AG04449 (cell line): ENCODE measurements at regions not wholly inside any gene's neighbourhood (a gene's known extent, or its start where the extent isn't known, plus 50 kb on each side); places are given as distances from the start of the nearest gene placed in this dataset.

Experiments
- CTCF ChIA-PET: fragments of 350-600 bp; formaldehyde crosslinking; extraction: SDS; loops from one replicate; lab custom pipeline; 2021; ENCODE audit warnings: antibody characterized with exemption; lab: Yijun Ruan, JAX
- POLR2A ChIA-PET: fragments of 400-600, 350-600 bp; formaldehyde crosslinking; extraction: SDS; loops from one replicate; lab custom pipeline; 2020; ENCODE audit warnings: antibody characterized with exemption, inconsistent platforms; lab: Yijun Ruan, JAX
- DNase-seq: peaks from one replicate; pipeline ENCODE4 v3.0.0-alpha.2; 2010; ENCODE audit warnings: low read depth, low spot score
- H3K4me3 ChIP-seq: 2 replicates; pipeline ENCODE4 v1.5.1; 2011; ENCODE audit warnings: low read depth, mild to moderate bottlenecking, control low read depth, low read length
- CTCF ChIP-seq: IDR thresholded peaks from one replicate; pipeline ENCODE4 v1.5.1; 2011; ENCODE audit warnings: mild to moderate bottlenecking, moderate library complexity, low read length, control low read depth, inconsistent platforms; ENCODE audit not compliant: insufficient read depth; ENCODE audit errors: missing control alignments

- POLR2A ChIA-PET, result no interaction called here
Observed at GRCh38 chr6:63444768-63445167, 125.0 kb upstream of the LGSN start.

GRCh38 chr6:63446405-63446804, 125.9 kb upstream of the LOC128125822 start:
- no peak for TF ChIP-seq CTCF
- DNase-seq, result no peak
- POLR2A ChIA-PET, result no interaction called here
- CTCF ChIA-PET, result no interaction called here
- H3K4me3 ChIP-seq, result no peak overlapping the region

More at GRCh38 chr6:63444768-63445167, 125.0 kb upstream of the LGSN start:
- CTCF ChIA-PET, result no interaction called here
- no peak overlapping the region for H3K4me3 ChIP-seq
- TF ChIP-seq CTCF, result no peak
- DNase-seq, result no peak

GRCh38 chr6:63447134-63447533, 125.1 kb upstream of the LOC128125822 start:
- CTCF ChIA-PET, result no interaction called here

GRCh38 chr6:63448229-63448628, 124.1 kb upstream of the LOC128125822 start:
- no peak overlapping the region for H3K4me3 ChIP-seq
- DNase-seq, result no peak
- ChIA-PET CTCF (no interaction called here), POLR2A (no interaction called here)
- no peak for TF ChIP-seq CTCF

More at GRCh38 chr6:63447134-63447533, 125.1 kb upstream of the LOC128125822 start:
- POLR2A ChIA-PET, result no interaction called here
- no peak for TF ChIP-seq CTCF
- DNase-seq, result no peak
- H3K4me3 ChIP-seq, result no peak overlapping the region

GRCh38 chr6:63449714-63450113, 122.6 kb upstream of the LOC128125822 start:
- no peak overlapping the region for H3K4me3 ChIP-seq
- TF ChIP-seq CTCF, result no peak
- ChIA-PET POLR2A (no interaction called here), CTCF (no interaction called here)
- DNase-seq, result no peak

GRCh38 chr6:63451238-63451637, 121.0 kb upstream of the LOC128125822 start:
- TF ChIP-seq CTCF, result no peak
- no peak for DNase-seq
- CTCF ChIA-PET, result no interaction called here

GRCh38 chr6:63452125-63452524, 120.2 kb upstream of the LOC128125822 start:
- no peak for DNase-seq
- POLR2A ChIA-PET, result no interaction called here
- CTCF ChIA-PET, result no interaction called here
- no peak for TF ChIP-seq CTCF
- H3K4me3 ChIP-seq, result no peak overlapping the region

More at GRCh38 chr6:63451238-63451637, 121.0 kb upstream of the LOC128125822 start:
- H3K4me3 ChIP-seq, result no peak overlapping the region
- POLR2A ChIA-PET, result no interaction called here
